DND-41 (cell line): ENCODE measurements at regions not wholly inside any gene's neighbourhood (a gene's known extent, or its start where the extent isn't known, plus 50 kb on each side); places are given as distances from the start of the nearest gene placed in this dataset.

Experiments
- ATAC-seq: fragments of 200-7000 bp; cut with Tn5 transposase; 3 replicates; pipeline ENCODE4 v1.9.1; 2021; ENCODE audit warnings: low read depth; ENCODE audit not compliant: insufficient read depth
- DNase-seq: peaks from one replicate; pipeline ENCODE4 v3.0.0-alpha.2; 2020
- H2AFZ ChIP-seq: 2 replicates; pipeline ENCODE4 v1.6.0; 2012; ENCODE audit warnings: low read depth, low read length
- H3K27ac ChIP-seq: 2 replicates; pipeline ENCODE4 v1.5.1; 2012; ENCODE audit warnings: low read length, inconsistent platforms
- H3K27me3 ChIP-seq: fragments of 200-600 bp; sonication (generic); 2 replicates; pipeline ENCODE4 v1.6.0; 2012; ENCODE audit warnings: low read length, mild to moderate bottlenecking, inconsistent platforms; ENCODE audit not compliant: insufficient read depth, poor library complexity
- H3K36me3 ChIP-seq: 2 replicates; pipeline ENCODE4 v1.5.1; 2012; ENCODE audit warnings: low read length, inconsistent platforms; ENCODE audit not compliant: insufficient read depth
- H3K4me1 ChIP-seq: 2 replicates; pipeline ENCODE4 v1.5.1; 2012; ENCODE audit warnings: mild to moderate bottlenecking, low read length; ENCODE audit not compliant: insufficient read depth
- H3K4me2 ChIP-seq: 2 replicates; pipeline ENCODE4 v1.6.0; 2012; ENCODE audit warnings: mild to moderate bottlenecking, moderate library complexity, low read length, inconsistent platforms; ENCODE audit not compliant: insufficient read depth
- H3K4me3 ChIP-seq, 2 experiments: fragments of 200-600 bp in 1 of 2; shearing (Covaris generic) in 1 of 2; 2 replicates each; pipeline ENCODE4 v1.5.1; 2012 to 2016; ENCODE audit warnings: inconsistent platforms in 2 of 2, low read length in 2 of 2, mild to moderate bottlenecking in 2 of 2, low read depth in 1 of 2, moderate library complexity in 1 of 2
- H3K79me2 ChIP-seq: 2 replicates; pipeline ENCODE4 v1.6.0; 2012; ENCODE audit warnings: low read length, inconsistent platforms; ENCODE audit not compliant: insufficient read depth
- H3K9ac ChIP-seq: 2 replicates; pipeline ENCODE4 v1.6.0; 2012; ENCODE audit warnings: low read depth, mild to moderate bottlenecking, inconsistent platforms, low read length, moderate library complexity
- H3K9me3 ChIP-seq: 2 replicates; pipeline ENCODE4 v1.5.1; 2012; ENCODE audit warnings: low read length, moderate library complexity, mild to moderate bottlenecking, inconsistent platforms; ENCODE audit not compliant: insufficient read depth, severe bottlenecking
- H4K20me1 ChIP-seq: 2 replicates; pipeline ENCODE4 v1.6.0; 2012; ENCODE audit warnings: low read length; ENCODE audit not compliant: insufficient read depth
- CTCF ChIP-seq: IDR thresholded peaks from 2 replicates; pipeline ENCODE4 v1.5.1; 2012; ENCODE audit warnings: borderline replicate concordance, low read length, moderate library complexity, mild to moderate bottlenecking; ENCODE audit not compliant: poor library complexity, severe bottlenecking; ENCODE audit errors: extremely low read depth
- EZH2 ChIP-seq: IDR thresholded peaks from 3 replicates; pipeline ENCODE4 v1.6.1; 2012; ENCODE audit warnings: borderline replicate concordance, low read depth, mild to moderate bottlenecking, moderate library complexity, low read length, inconsistent platforms; ENCODE audit not compliant: severe bottlenecking

- H3K27ac ChIP-seq, result no peak overlapping the region
- H3K79me2 ChIP-seq, result no peaks in the 10 kb centered on the region
- H3K27me3 ChIP-seq, result no peaks in the 10 kb centered on the region
- H2AFZ ChIP-seq, result no peak overlapping the region
- H3K9me3 ChIP-seq, result no peaks in the 10 kb centered on the region
- TF ChIP-seq CTCF (no peak), EZH2 (no peak)
- ATAC-seq (no peak), DNase-seq (no peak)
- no peak overlapping the region for H3K9ac ChIP-seq
- no peaks in the 10 kb centered on the region for H3K36me3 ChIP-seq
- H3K4me1 ChIP-seq, result no peaks in the 10 kb centered on the region
- no peak overlapping the region for H3K4me3 ChIP-seq
- no peak overlapping the region for H3K4me2 ChIP-seq
- no peaks in the 10 kb centered on the region for H4K20me1 ChIP-seq
Observed at GRCh38 chr14:97024300-97024699, 227.1 kb downstream of the VRK1 start.

- Histone ChIP-seq H3K9ac (no peak overlapping the region), H3K4me3 (no peak overlapping the region), H2AFZ (no peak overlapping the region), H3K27me3 (no peaks in the 10 kb centered on the region), H4K20me1 (no peaks in the 10 kb centered on the region), H3K9me3 (no peaks in the 10 kb centered on the region), H3K36me3 (no peaks in the 10 kb centered on the region), H3K4me2 (no peak overlapping the region), H3K79me2 (no peaks in the 10 kb centered on the region), H3K27ac (no peak overlapping the region), H3K4me1 (no peaks in the 10 kb centered on the region)
- ATAC-seq, result no peak
- no peak for DNase-seq
- TF ChIP-seq EZH2 (no peak), CTCF (no peak)
Observed at GRCh38 chr14:97025722-97026121, 228.5 kb downstream of the VRK1 start.

- no peak overlapping the region for H3K27ac ChIP-seq
- no peaks in the 10 kb centered on the region for H3K9me3 ChIP-seq
- no peak overlapping the region for H3K4me2 ChIP-seq
- H3K9ac ChIP-seq, result no peak overlapping the region
- DNase-seq (no peak), ATAC-seq (no peak)
- no peak overlapping the region for H2AFZ ChIP-seq
- TF ChIP-seq CTCF (no peak), EZH2 (no peak)
- H3K4me1 ChIP-seq, result no peaks in the 10 kb centered on the region
- no peaks in the 10 kb centered on the region for H3K36me3 ChIP-seq
- no peaks in the 10 kb centered on the region for H4K20me1 ChIP-seq
- H3K4me3 ChIP-seq, result no peak overlapping the region
- no peaks in the 10 kb centered on the region for H3K27me3 ChIP-seq
- no peaks in the 10 kb centered on the region for H3K79me2 ChIP-seq
Observed at GRCh38 chr14:97027256-97027999, 230.2 kb downstream of the VRK1 start.

- ATAC-seq, result no peak
- TF ChIP-seq CTCF (no peak), EZH2 (no peak)
- H4K20me1 ChIP-seq, result no peaks in the 10 kb centered on the region
- H3K27me3 ChIP-seq, result no peaks in the 10 kb centered on the region
- H3K36me3 ChIP-seq, result no peaks in the 10 kb centered on the region
- H3K9me3 ChIP-seq, result no peaks in the 10 kb centered on the region
- H2AFZ ChIP-seq, result no peak overlapping the region
- no peak for DNase-seq
- H3K9ac ChIP-seq, result no peak overlapping the region
- no peaks in the 10 kb centered on the region for H3K79me2 ChIP-seq
- no peak overlapping the region for H3K4me2 ChIP-seq
- H3K27ac ChIP-seq, result no peak overlapping the region
- H3K4me1 ChIP-seq, result no peaks in the 10 kb centered on the region
- no peak overlapping the region for H3K4me3 ChIP-seq
Observed at GRCh38 chr14:97028382-97028781, 231.2 kb downstream of the VRK1 start.
